Tibial nerve (tissue), 4 donors: ENCODE measurements at regions not wholly inside any gene's neighbourhood (a gene's known extent, or its start where the extent isn't known, plus 50 kb on each side); places are given as distances from the start of the nearest gene placed in this dataset.

Experiments used
- CTCF ChIP-seq, 5 experiments: fragments of 200-600 bp in 3 of 5; fragments of 450-650 bp in 2 of 5; sonication (generic) in 3 of 5; IDR thresholded peaks; one replicate each; pipeline ENCODE4 v1.5.1; 2016 to 2019; ENCODE audit warnings: antibody characterized with exemption in 5 of 5, mild to moderate bottlenecking in 3 of 5, moderate library complexity in 2 of 5
- EP300 ChIP-seq, 2 donors: sonication (generic); formaldehyde crosslinking; IDR thresholded peaks; one replicate each; pipeline ENCODE4 v1.6.1; 2017; ENCODE audit warnings: antibody characterized with exemption in 2 of 2, mild to moderate bottlenecking in 1 of 2
- POLR2A ChIP-seq, 2 donors: fragments of 450-650 bp; IDR thresholded peaks; one replicate each; pipeline ENCODE4 v1.6.1; 2017; ENCODE audit warnings: antibody characterized with exemption in 2 of 2, mild to moderate bottlenecking in 2 of 2, moderate library complexity in 2 of 2

GRCh38 chr12:68514807-68515411 lies 95.8 kb upstream of the RAP1B start:
- TF ChIP-seq POLR2A (IDR thresholded peaks at IDR 0.05) = no peak
- no peak for TF ChIP-seq CTCF (IDR thresholded peaks at IDR 0.05)
- TF ChIP-seq EP300 (IDR thresholded peaks at IDR 0.05) = no peak
